HCT116 (cell line): ENCODE measurements at regions not wholly inside any gene's neighbourhood (a gene's known extent, or its start where the extent isn't known, plus 50 kb on each side); places are given as distances from the start of the nearest gene placed in this dataset.

ENCODE experiments used
- ATAC-seq: fragments of 200-7000 bp; cut with Tn5 transposase; 2 replicates; pipeline ENCODE4 v1.9.1; 2020; ENCODE audit warnings: mild to moderate bottlenecking, moderate library complexity
- BruUV-seq: library from RNA; stranded (reverse); fragments of 400-500 nt; replicated peaks from 2 replicates; lab custom pipeline; 2021; lab: Mats Ljungman, UMichigan
- CTCF ChIA-PET: fragments of 300-600 bp; sonication (Branson Sonifier 250); formaldehyde crosslinking; loops from one replicate; lab custom pipeline; 2021; ENCODE audit warnings: antibody characterized with exemption; lab: Charles Lee
- POLR2A ChIA-PET: fragments of 300-600, 350-600 bp; sonication (Branson Sonifier 250); formaldehyde crosslinking; loops from one replicate; lab custom pipeline; 2021; ENCODE audit warnings: antibody characterized with exemption; lab: Charles Lee
- RAD21 ChIA-PET, 2 experiments: fragments of 300-600 bp; sonication (Branson Sonifier 250); formaldehyde crosslinking; loops; one replicate each; lab custom pipeline; 2023; ENCODE audit warnings: low total read pairs in 2 of 2; ENCODE audit not compliant: uncharacterized antibody in 2 of 2, unreplicated experiment in 2 of 2, low non-redundant PET in 1 of 2; lab: Charles Lee
- DNase-seq: peaks from one replicate; pipeline ENCODE4 v3.0.0-alpha.2; 2010; ENCODE audit warnings: low read depth, low spot score
- H2AFZ ChIP-seq: fragments of 200-600 bp; shearing (Covaris generic), sonication (generic); 2 replicates; pipeline ENCODE4 v1.6.1; 2017; ENCODE audit warnings: low read depth, mixed run types, mixed read lengths, antibody characterized with exemption, low read length; ENCODE audit not compliant: poor library complexity, severe bottlenecking
- H3K27ac ChIP-seq: 2 replicates; pipeline ENCODE4 v1.5.1; 2012; ENCODE audit warnings: low read depth, low read length
- H3K27me3 ChIP-seq: fragments of 200-600 bp; sonication (generic); 2 replicates; pipeline ENCODE4 v1.6.1; 2016; ENCODE audit warnings: mixed run types, low read length, mixed read lengths; ENCODE audit not compliant: insufficient read depth
- H3K36me3 ChIP-seq, 2 experiments: fragments of 200-500 bp in 1 of 2; fragments of 200-600 bp in 1 of 2; sonication (Bioruptor generic) in 1 of 2; sonication (generic) in 1 of 2; 2 replicates each; pipeline versions ENCODE4 v1.5.1 to v1.6.1; 2014 to 2016; ENCODE audit warnings: low read length in 2 of 2, inconsistent platforms in 1 of 2, mixed read lengths in 1 of 2, mixed run types in 1 of 2; ENCODE audit not compliant: insufficient read depth in 2 of 2, control insufficient read depth in 1 of 2
- H3K4me1 ChIP-seq, 2 experiments: fragments of 200-600 bp in 1 of 2; sonication (generic) in 1 of 2; 2 replicates each; pipeline versions ENCODE4 v1.5.1 to v1.6.1; 2012 to 2017; ENCODE audit warnings: low read length in 2 of 2, inconsistent platforms in 1 of 2, mild to moderate bottlenecking in 1 of 2, mixed read lengths in 1 of 2, mixed run types in 1 of 2, moderate library complexity in 1 of 2; ENCODE audit not compliant: insufficient read depth in 2 of 2, control insufficient read depth in 1 of 2
- H3K4me2 ChIP-seq: fragments of 200-600 bp; sonication (generic); 2 replicates; pipeline ENCODE4 v1.6.1; 2017; ENCODE audit warnings: mixed run types, low read length, mixed read lengths
- H3K4me3 ChIP-seq, 2 experiments: fragments of 200-600 bp in 1 of 2; sonication (generic) in 1 of 2; replicated peaks in 1 of 2; 2 replicates each; pipeline ENCODE4 v1.5.1; 2011 to 2016; ENCODE audit warnings: low read length in 2 of 2, control low read depth in 1 of 2, low read depth in 1 of 2, mild to moderate bottlenecking in 1 of 2, mixed read lengths in 1 of 2, mixed run types in 1 of 2
- H3K79me2 ChIP-seq: fragments of 200-600 bp; sonication (generic); 2 replicates; pipeline ENCODE4 v1.6.1; 2017; ENCODE audit warnings: mild to moderate bottlenecking, mixed run types, low read length, moderate library complexity, mixed read lengths; ENCODE audit not compliant: insufficient read depth
- H3K9ac ChIP-seq: fragments of 200-600 bp; sonication (generic); 2 replicates; pipeline ENCODE4 v1.6.1; 2016; ENCODE audit warnings: low read length, mixed read lengths
- H3K9me2 ChIP-seq: fragments of 200-600 bp; sonication (generic), shearing (Covaris generic); 2 replicates; pipeline ENCODE4 v1.6.1; 2017; ENCODE audit warnings: mixed run types, mild to moderate bottlenecking, moderate library complexity; ENCODE audit not compliant: insufficient read depth
- H3K9me3 ChIP-seq, 2 experiments: fragments of 200-500 bp in 1 of 2; fragments of 200-600 bp in 1 of 2; sonication (Bioruptor generic) in 1 of 2; sonication (generic) in 1 of 2; 2 replicates each; pipeline ENCODE4 v1.6.1; 2014 to 2017; ENCODE audit warnings: low read length in 2 of 2, mixed read lengths in 2 of 2, inconsistent platforms in 1 of 2, low read depth in 1 of 2, mild to moderate bottlenecking in 1 of 2, mixed run types in 1 of 2, moderate library complexity in 1 of 2; ENCODE audit not compliant: control insufficient read depth in 1 of 2, insufficient read depth in 1 of 2
- H4K20me1 ChIP-seq: fragments of 200-600 bp; sonication (generic), shearing (Covaris generic); 2 replicates; pipeline ENCODE4 v1.6.1; 2017; ENCODE audit warnings: mixed run types, mild to moderate bottlenecking, moderate library complexity; ENCODE audit not compliant: insufficient read depth
- CBX3 ChIP-seq: IDR thresholded peaks from 2 replicates; pipeline ENCODE4 v1.6.1; 2012; ENCODE audit warnings: low read depth
- EZH2 ChIP-seq: fragments of 200-600 bp; sonication (generic); IDR thresholded peaks from 2 replicates; pipeline ENCODE4 v1.6.1; 2017; ENCODE audit warnings: antibody characterized with exemption, mixed run types
- EZH2phosphoT487 ChIP-seq: fragments of 200-600 bp; IDR thresholded peaks from 2 replicates; pipeline ENCODE4 v1.6.1; 2018; ENCODE audit warnings: antibody characterized with exemption, borderline replicate concordance
- FOSL1 ChIP-seq: IDR thresholded peaks from 2 replicates; pipeline ENCODE4 v1.6.1; 2012; ENCODE audit warnings: low read depth
- JUND ChIP-seq: IDR thresholded peaks from 2 replicates; pipeline ENCODE4 v1.6.1; 2012
- MAX ChIP-seq: IDR thresholded peaks from 2 replicates; pipeline ENCODE4 v1.6.1; 2012
- POLR2A ChIP-seq: IDR thresholded peaks from 2 replicates; pipeline ENCODE4 v1.7.0; 2011; ENCODE audit warnings: borderline replicate concordance; ENCODE audit not compliant: insufficient read depth, insufficient read length; ENCODE audit errors: extremely low read depth
- POLR2AphosphoS5 ChIP-seq: IDR thresholded peaks from 2 replicates; pipeline ENCODE4 v1.6.1; 2011; ENCODE audit warnings: mild to moderate bottlenecking, low read depth, low read length, moderate library complexity
- REST ChIP-seq: IDR thresholded peaks from 2 replicates; pipeline ENCODE4 v1.6.1; 2012; ENCODE audit warnings: low read depth
- SIN3A ChIP-seq: IDR thresholded peaks from 2 replicates; pipeline ENCODE4 v1.6.1; 2012; ENCODE audit warnings: low read depth
- ZBTB33 ChIP-seq: IDR thresholded peaks from 2 replicates; pipeline ENCODE4 v1.6.1; 2011; ENCODE audit warnings: mild to moderate bottlenecking, low read length, moderate library complexity; ENCODE audit not compliant: insufficient replicate concordance; ENCODE audit errors: extremely low read depth
- ZNF274 ChIP-seq: fragments of 200-500 bp; sonication (Bioruptor generic); IDR thresholded peaks from 2 replicates; pipeline ENCODE4 v1.6.1; 2014; ENCODE audit warnings: mild to moderate bottlenecking, low read depth, low read length, inconsistent platforms
- intact Hi-C: fragments of 100-400 bp; cut with micrococcal nuclease; formaldehyde crosslinking; loops from 2 replicates; pipeline ENCODE4 v1.10.0; 2022

- TF ChIP-seq REST (no peak), EZH2phosphoT487 (no peak), MAX (no peak), POLR2A (no peak), ZNF274 (no peak)
These were observed 216.3 kb upstream of the BCOR start (continued) for GRCh38 chrX:40314070-40314469.

- TF ChIP-seq CBX3 (no peak), JUND (no peak), SIN3A (no peak), ZNF274 (no peak), POLR2AphosphoS5 (no peak), ZBTB33 (no peak), REST (no peak), EZH2 (no peak), EZH2phosphoT487 (no peak), FOSL1 (no peak)
- BruUV-seq, result no TSS peak
- POLR2A ChIA-PET, result no interaction called here
- Histone ChIP-seq H3K27me3 (no peaks in the 10 kb centered on the region), H3K27ac (no peak overlapping the region), H3K4me3 (no peak overlapping the region), H3K4me1 (no peaks in the 10 kb centered on the region), H3K9me2 (no peaks in the 10 kb centered on the region), H2AFZ (no peak overlapping the region), H4K20me1 (no peaks in the 10 kb centered on the region), H3K79me2 (no peaks in the 10 kb centered on the region), H3K4me2 (no peak overlapping the region), H3K9ac (no peak overlapping the region), H3K36me3 (no peaks in the 10 kb centered on the region), H3K9me3 (no peaks in the 10 kb centered on the region)
- intact Hi-C loops, result no loop called here
- CTCF ChIA-PET, result no interaction called here
- ATAC-seq (no peak), DNase-seq (no peak)
- RAD21 ChIA-PET, result no interaction called here
These were observed 215.5 kb upstream of the BCOR start for GRCh38 chrX:40313269-40313668.
